ENCODE measurements at regions not wholly inside any gene's neighbourhood (a gene's known extent, or its start where the extent isn't known, plus 50 kb on each side); places are given as distances from the start of the nearest gene placed in this dataset.
A peak's percentile ranks its signal among the peaks of the same experiment; 100 is the strongest.

DNA sequence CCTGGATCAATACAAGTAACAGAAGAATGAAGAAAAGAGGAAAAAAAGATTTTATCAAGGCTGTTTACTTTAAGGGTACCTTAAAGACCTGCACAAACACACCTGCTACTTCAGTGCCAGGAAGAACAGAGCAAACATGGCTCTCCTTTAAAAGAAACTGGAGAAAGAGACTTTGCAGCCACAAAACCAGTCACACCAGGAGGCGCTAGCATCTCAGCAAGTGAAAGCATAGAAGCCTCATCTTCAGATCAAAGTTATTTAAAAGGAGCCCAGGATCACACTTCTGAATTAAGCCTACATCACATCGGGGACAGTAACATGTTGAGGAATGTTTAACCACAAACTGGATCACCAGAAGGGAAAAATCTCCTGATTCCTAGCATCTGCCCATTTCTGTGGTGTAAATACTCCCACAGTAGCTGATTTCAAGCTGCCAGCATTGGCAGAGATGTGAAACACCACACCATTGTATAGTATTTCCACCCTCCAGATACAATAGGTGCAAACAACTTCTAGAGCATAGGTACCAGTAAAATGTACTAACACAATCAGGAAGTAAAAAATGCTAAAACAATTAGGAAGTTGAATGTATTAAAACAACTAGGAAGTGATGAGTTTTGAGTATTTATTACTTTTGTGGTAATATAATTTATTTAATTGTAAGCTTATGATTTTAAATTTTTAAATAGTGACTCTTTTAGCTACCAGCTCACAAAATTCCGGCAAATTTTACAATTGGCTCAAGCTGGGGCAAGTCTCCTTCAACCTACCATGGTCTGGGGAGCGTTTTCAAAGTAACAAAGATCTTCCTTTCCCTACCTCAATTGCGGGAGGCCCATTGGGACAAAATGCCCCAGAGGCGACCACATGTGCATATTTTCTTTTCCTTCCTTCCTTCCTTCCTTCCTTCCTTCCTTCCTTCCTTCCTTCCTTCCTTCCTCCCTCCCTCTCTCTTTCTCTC lies 105.3 kb upstream of the CLDN14 start:
- peak in 2 of 6 experiments; percentile 6 to 24 for TF ChIP-seq CTCF (IDR thresholded peaks at IDR 0.05)
- no peak for TF ChIP-seq POLR2A (IDR thresholded peaks at IDR 0.05)
